Fibroblast of gingiva (primary cell): ENCODE measurements at regions not wholly inside any gene's neighbourhood (a gene's known extent, or its start where the extent isn't known, plus 50 kb on each side); places are given as distances from the start of the nearest gene placed in this dataset.
"Not testable (repeated sequence)": the region's sequence is repeated elsewhere in the genome, so short reads cannot be mapped to it uniquely, and the experiment has no call there.

Experiments
- DNase-seq: peaks from one replicate; pipeline ENCODE4 v3.0.0-alpha.2; 2011; ENCODE audit warnings: low read depth

DNA sequence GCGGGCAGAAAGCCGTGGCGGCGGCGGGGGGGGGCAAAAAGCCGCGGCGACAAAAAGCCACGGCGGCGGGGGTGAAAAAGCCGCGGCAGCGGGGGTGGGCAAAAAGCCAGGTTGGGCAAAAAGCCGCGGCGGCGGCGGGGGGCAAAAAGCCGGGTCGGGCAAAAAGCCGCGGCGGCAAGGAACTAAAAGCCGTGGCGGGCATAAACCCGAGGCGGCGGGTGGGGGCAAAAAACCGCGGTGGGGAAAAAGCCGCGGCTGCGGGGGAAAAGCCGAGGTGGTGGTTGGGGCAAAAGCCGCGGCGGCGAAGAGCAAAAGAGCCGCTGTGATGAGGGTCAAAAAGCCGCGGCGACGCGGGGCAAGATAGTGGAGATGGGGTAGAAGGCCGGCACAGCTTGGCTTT lies 1834.2 kb downstream of the FOXD4L5 start:
- DNase-seq, result not testable (repeated sequence)

DNA sequence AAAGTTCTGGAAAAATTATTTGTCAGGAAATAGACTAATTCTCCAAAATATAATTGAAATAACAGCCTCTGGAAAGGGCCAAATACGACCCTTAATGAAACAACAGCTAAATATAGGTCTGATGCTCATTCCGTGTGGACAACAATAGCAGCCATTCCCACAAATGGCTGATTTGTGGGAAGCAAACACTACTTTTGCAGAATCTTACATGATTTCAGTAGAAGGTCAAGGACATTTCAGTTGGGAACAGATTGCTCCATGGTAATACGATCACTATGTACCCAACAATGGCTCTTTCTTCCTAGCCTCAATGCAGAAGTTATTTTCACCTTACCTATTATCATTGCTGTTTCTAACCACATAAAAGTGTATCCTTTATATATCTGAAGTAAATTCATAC lies 1859.9 kb downstream of the FOXD4L5 start:
- DNase-seq, result not testable (repeated sequence)

DNA sequence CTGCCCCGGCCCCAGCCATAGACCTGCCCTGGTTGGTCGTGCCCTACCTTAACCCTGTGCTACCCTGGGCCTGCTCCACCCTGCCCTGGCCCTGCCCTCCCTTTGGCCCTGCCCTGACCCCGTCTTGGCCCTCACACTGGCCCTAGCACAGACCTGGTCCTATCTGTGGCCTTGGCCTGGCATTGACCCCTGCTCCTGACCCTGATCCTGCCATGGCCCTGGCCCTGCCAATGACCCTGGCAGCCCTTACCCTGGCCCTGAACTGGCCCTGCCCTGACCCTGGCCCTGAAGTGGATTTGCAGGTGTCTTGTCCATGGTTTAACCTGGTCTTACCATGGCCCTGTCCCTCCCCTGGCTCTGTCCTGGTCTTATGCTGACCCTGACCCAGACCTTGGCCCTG lies 1894.1 kb downstream of the FOXD4L5 start:
- not testable (repeated sequence) for DNase-seq

DNA sequence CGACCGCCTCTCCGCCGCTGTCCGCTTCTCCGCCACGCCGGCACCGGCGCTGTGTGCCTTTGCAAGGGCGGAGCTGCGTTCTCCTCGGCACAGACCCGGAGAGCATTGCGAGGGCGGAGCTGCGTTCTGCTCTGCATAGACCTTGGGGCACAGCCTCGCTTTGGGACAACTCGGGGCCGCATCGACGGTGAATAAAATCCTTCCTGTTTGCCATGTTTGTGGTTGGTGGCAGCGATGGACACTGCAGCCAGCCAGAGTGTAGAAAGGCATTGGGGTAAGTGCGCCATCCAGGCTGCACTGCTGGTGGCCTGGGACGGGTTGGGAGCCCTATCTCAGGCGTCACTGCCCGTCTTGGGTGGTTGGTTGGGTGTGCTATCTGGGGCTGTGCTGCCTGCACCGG lies 1899.5 kb downstream of the FOXD4L5 start:
- DNase-seq, result not testable (repeated sequence)

DNA sequence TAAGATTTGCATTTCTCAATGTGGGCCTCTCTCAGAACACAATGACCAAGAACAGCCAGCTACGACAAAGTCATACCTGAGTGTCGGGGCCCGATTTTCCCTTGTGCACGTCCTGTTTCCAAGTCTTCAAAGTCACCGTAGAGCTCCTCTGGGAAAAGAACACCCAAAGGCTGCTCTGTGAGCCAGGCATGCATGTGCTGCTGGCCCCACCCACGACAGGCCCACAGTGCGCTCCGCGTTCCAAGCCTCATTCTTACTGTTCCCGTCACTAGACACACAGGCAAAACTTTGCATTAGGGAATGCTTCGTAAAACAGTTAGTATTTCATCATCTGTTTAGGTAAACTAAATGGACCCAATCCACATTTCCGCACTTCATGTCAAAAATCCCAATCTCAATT lies 1905.1 kb downstream of the FOXD4L5 start:
- DNase-seq, result not testable (repeated sequence)

DNA sequence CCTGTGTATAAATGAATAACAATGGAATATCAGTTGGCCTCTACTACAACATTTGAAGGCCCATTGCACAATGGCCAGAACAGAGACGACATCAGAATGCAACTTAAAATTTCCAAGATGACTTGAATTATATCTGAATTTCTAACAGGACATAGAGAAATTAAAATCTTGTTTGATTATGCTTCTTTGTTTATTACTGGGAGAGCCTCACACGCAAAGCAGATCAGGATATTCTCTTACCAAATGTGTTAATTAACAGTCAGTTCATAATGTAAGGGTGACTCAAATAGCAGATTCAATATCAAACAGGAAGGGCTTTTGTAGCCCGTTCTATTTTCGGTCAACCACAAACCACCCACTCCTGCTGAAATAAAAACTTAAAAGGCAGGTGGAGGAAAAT lies 1930.8 kb downstream of the FOXD4L5 start:
- DNase-seq, result not testable (repeated sequence)

DNA sequence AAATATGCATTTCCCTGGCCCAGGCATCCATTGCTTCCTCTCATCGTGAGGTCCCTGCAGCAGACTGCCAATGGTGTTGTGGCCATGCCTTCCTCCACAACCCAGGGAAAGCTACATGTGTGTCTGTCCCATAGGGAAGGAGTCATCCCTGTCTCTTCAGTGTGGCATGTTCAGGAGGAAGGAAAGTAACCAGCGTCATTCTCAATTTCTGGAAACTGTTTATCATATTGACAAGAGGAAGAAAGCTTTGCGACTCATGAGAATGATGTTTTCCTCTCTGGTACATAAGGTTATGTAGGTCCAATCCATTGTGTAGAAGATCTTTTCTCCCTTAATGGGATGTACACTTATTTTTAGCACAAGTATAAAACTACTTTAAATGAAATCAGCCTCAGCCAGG lies 1937.7 kb downstream of the FOXD4L5 start:
- not testable (repeated sequence) for DNase-seq

DNA sequence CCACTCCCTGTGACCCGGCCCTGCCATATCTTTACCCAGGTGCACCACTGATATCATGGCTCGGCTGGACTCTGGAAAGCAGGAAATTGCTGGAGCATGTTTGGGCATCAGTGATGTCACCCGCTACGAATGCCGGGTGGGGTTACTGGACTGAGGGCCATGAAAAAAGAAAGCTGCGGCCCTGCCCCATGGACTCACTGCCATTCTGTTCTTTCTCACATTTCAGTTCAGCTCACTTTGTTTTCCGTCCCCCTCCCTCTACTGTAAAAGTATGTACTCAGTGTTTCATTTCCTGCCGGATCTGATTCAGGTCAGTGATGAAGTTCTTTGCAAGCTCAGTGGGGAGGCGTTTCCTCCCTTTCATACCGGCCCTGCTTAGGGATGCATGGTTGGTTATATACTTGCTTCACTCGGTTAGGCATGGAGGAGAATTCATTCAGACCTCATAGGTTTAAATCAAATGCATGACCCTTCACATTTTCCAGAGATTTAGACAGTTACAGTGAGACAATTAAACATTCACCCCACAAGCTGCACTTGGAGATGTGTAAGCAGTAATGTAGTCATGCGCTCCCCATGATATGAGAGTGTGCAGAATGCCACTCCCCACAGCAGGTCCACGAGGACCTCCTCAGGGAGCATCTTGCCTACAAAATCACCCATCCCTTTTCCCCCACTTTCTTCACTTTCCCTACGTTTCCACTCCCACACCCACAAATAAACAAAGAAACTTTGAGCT lies 1938.5 kb downstream of the FOXD4L5 start:
- peak; percentile 43 for DNase-seq

DNA sequence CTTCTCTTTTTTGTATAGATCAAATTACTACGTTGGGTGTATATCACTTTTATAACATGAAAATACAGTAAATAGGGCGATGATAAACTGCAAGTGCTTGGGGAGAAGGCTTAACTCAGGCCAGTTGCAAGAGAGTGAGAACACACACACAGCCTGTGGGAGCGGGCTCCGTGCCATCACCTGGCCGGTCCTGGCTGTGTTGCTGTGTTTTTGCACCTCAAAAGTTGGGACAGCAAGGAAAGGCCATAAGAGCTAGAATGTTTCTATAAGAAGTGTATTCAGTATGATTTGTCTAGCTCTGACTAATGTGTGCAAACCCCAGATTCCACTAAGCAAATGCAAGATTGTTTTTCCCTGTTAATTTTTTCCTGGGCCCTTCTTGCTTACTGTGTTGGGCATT lies 1940.6 kb downstream of the FOXD4L5 start:
- DNase-seq, result not testable (repeated sequence)

DNA sequence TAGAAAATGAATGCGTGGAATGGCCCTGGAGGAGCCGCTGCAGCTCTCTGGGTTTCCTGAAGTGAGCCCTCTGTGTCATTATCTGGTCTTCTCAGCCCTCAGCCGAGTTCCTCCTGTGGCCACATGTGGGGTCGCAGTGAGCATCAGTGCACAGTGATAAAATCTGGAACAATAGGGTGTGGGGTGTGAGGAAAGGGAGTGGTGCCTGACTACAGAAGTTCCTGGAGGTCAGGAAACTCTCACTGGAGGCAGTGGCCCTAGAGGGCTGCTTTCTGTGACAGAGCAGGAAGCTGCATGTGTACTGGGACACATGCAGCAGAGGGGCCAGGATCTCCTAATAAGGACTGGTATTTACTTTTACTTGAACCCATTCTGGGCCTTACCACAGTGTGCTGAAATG lies 1942.5 kb downstream of the FOXD4L5 start:
- not testable (repeated sequence) for DNase-seq

DNA sequence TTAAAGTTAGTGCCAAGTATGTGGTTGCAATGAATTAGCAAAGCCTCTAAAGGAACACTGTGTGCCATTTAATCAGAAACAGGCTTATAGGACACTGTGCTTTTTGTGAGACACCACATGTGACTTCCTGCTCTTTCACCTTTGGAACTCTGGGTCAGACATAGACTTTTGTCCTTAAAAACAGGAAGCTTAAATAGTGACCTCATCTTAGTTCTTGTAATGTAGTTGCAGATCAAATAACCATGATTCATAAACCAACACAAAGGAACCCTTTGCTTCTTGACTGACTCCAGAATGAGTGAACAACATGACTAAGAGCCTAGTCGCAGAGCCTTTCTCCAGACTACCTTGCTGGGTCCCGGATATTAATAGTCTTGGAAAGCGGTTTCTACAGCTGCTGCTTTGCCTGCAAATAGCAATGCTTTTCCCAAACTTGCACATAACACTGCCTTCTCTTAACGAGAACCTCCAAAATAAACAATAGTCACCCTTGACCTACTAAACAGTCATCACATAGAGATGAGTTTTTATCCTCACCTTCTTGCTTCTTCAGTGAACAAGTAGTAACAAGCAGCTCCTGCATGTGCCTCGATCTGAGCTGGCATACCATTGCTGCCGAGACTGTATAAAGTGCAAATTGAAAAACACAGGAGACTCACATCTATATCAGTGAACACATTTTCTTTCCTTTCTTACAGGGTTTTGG lies 1947.0 kb downstream of the FOXD4L5 start:
- DNase-seq, result peak; percentile 54

DNA sequence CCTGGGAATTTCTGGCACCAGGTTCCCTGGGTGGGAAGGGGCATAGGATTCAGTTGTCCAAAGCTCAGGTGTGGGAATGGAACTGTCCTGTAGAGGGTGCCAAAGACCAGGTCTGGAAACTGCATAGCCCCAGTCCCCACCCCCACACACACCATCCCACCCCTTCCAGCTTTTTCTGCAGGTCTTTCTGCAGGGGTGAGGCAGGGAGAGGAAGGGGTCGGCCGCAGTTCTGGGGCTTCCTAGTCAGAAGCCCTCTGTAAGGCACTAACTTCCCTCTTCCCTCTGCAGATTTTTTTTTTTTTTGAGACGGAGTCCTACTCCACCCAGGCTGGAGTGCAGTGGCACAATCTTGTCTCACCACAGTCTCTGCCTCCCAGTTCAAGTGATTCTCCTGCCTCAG lies 1949.7 kb downstream of the FOXD4L5 start:
- DNase-seq, result not testable (repeated sequence)

DNA sequence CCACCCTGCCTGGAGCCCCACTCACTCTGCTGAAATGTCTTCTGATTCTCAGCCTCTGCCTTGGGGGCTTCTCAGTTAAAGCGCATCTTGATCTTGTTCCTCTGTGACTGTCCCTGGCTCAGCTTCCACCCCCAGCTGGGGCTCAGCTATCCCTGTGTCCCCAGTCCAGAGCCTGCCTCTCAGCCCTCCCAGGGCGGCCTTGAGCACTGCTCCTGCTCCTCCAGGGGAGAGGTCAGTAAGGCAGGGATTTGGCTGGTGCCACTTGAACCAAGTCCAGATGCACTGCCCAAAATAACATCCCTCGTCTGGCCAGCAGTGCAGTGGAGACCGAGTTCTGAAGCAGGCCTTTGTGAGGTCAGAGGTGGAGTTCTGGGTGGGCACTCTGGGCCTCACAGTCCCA lies 1950.8 kb downstream of the FOXD4L5 start:
- DNase-seq, result not testable (repeated sequence)

DNA sequence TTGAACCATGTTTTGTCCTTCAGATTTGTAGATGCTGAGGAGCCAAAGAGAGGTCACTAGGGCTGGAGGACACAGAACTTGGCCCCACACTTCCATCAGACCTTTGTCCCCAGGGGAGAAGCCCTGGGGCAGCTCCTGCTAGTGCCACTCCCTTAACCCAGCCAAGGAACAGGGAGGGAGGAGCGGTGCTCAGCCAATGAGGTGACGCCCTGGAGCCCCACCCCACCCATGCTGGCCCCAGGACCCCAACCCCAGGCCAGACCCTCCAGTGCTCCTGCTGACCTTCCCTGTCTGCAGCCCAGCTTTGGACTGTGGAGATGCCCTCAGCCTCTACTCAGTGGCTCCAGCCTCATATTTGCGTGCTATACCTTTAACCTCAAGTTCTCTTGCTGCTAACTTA lies 1951.9 kb downstream of the FOXD4L5 start:
- DNase-seq, result not testable (repeated sequence)

DNA sequence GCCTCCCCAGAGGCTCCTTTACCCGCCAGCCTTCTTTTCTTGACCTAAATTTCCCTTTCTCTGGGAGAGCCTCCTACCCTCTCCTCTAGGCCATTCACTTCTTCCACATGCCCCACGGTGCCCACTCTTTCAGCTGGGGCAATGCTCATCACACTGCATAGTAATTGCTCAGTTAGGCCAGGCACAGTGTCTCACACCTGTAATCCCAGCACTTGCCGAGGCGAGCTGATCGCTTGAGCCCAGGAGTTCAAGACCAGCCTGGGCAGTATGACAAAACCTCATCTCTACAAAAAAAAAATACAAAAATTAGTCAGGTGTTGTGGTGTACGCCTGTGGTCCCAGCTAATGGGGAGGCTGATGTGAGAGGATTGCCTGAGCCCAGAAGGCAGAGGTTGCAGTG lies 1956.7 kb downstream of the FOXD4L5 start:
- not testable (repeated sequence) for DNase-seq

DNA sequence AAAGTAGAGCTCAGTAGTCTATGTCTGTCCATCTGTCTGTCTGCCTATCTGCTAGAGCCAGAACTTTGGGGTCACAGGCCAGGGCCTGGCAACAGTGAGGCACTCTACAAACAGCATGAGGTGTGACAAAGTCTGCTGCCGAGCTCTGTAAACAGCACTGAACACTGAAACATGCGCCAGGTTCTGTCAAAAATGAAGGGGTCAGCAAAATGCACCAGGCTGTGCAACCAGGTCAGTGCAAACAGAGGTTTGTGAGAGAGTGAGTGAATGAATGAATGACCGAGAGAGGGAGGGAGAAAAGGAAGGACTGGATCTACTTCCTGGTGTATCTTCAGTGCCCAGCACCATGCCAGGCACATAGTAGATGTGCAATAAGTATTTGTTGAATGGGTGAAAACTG lies 1957.8 kb downstream of the FOXD4L5 start:
- not testable (repeated sequence) for DNase-seq

DNA sequence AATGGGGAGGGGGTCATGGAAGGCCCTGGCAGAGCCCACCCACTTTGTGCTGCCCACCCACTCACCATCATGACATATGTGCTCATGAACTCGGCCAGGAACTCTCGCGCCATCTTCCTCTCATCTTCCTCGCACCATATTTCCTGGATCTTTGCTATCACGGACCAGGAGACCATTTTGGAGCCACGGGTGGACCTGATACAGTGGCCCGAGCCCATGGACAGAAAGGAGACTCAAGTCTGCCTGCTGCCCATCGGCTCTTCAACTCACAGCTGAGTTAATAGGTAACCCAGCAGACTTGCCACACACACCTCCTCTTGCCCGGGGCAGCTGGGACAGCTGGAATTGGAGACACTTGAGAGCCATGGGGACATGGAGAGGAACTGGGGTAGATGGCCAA lies 1958.3 kb downstream of the FOXD4L5 start:
- not testable (repeated sequence) for DNase-seq

DNA sequence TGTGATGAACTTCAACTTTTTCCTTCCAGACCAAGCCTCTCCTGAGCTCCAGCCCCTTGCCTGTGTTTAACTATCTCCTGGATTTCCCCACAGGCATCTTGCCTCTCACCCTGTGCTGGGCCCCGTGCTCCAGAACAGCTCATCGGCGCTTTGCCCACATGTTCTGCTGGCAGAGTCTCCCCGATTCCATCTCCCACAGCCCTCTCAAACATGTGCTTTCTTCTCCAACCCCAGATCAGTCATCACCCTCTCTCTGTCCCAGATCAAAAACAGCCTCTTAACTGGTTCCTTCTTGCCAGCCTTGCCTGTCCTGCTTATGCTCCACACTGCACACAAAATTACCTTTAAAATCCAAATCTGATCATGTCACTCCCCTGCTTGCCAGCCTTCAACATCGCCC lies 1959.3 kb downstream of the FOXD4L5 start:
- peak; percentile 19 for DNase-seq

DNA sequence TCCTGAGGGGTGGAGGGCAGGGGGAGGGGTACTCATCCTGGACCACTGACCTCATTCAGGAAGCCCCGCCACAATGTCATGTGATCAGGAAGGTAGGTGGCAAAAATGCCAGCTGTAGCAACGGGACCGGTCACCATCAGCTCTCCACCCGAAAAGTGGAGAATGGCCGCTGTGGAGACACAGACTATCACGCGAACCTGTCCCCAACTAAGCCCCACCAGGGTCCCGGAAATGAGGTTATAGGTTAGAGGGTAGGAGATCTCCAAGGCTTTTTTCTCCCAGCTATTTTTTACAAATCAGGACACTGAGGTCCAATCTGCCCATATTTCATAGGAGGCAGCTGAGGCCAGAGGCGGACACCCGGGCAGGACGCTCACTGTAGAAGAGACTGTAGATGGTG lies 1966.9 kb downstream of the FOXD4L5 start:
- DNase-seq, result peak; percentile 0

DNA sequence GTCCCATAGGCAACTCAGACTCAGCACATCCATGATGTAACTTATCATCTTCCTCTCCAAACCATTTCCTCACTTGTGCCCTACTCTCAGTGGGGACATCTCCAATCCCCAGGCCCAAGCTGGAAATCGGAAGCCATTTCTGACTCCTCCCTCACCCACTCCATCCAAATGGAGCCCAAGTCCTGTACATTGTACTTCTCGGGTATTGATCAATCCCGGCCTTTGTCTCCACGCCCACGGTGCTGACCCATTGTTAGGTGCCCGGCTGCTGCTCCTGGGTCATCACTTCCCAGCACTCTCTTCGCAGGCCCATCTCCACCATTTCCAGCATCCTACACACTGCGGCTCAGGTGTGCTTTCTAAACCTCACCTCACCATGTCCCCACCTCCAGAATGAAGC lies 1969.6 kb downstream of the FOXD4L5 start:
- DNase-seq, result not testable (repeated sequence)

DNA sequence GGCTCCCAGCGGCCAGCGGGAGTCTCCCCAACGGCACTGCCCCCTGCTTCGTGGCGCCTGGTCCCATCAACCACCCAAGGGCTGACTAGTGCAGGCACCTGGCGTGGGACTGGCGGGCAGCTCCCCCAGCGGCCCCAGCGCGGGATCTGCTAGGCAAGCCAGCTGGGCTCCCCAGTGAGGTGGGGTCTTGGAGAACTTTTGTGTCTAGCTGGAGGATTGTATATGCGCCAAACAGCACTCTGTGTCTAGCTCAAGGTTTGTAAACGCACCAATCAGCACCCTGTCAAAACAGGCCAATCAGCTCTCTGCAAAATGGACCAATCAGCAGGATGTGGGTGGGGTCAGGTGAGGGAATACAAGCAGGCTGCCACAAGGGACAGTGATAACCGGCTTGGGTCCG lies 1988.2 kb downstream of the FOXD4L5 start:
- DNase-seq, result not testable (repeated sequence)

DNA sequence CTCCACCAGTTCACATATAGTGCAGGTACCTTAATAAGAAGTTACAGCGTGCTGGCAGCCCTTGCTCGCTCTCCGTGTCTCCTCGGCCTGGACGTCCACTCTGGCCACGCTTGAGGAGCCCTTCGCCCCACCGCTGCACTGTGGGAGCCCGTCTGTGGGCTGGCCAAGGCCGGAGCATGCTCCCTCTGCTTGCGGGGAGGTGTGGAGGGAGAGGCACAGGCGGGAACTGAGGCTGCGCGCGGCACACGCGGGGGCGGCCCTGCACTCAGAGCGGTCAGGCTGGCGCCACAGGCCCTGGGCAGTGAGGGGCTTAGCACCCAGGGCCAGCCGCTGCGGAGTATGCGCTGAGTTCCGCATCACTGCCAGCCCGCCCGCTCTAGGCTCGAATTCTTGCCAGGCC lies 1988.6 kb downstream of the FOXD4L5 start:
- DNase-seq, result not testable (repeated sequence)

DNA sequence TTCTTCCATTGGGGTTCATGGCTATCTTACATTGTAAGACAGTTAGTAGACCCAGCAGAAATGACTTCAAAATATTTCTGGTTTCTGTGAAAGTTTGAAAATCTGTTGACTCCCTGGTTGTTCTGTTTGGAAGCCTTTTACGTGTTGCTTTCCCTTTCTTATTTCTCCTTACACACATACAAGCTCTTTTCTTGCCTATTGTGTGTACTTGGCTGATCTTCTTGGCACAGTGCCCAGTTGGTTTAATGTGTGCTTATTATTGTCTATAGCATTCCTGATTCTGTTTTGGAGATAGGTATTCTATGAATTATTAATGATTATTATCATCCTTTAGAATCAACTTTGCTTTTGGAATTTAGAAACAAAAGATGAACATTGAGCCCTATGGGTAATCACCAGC lies 1995.0 kb downstream of the FOXD4L5 start:
- DNase-seq, result peak; percentile 0
